A172 (cell line): ENCODE measurements at regions not wholly inside any gene's neighbourhood (a gene's known extent, or its start where the extent isn't known, plus 50 kb on each side); places are given as distances from the start of the nearest gene placed in this dataset.

Experiments used
- DNase-seq: peaks from one replicate; pipeline ENCODE4 v3.0.0-alpha.2; 2015; ENCODE audit warnings: low spot score

DNA sequence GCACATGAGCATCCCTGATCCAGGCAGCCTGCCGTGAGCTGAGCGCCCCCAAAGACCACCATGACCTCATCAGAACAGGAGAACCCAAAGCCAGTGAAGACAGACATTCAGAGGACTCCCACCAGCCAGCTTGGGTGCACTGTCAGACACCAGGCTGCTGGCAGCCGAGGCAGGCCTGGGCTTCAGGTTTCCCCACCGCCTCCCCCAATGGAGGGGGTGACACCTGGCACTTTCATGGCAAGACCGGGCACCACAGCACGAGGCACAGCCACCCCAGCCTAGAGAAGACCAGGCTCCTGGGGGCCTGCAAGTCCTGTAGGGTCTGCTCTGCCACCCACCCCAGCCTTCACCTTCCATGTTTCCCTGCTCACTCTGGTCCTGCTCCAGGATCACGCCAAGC is 140.5 kb downstream of the C16orf95 start:
- no peak for DNase-seq

DNA sequence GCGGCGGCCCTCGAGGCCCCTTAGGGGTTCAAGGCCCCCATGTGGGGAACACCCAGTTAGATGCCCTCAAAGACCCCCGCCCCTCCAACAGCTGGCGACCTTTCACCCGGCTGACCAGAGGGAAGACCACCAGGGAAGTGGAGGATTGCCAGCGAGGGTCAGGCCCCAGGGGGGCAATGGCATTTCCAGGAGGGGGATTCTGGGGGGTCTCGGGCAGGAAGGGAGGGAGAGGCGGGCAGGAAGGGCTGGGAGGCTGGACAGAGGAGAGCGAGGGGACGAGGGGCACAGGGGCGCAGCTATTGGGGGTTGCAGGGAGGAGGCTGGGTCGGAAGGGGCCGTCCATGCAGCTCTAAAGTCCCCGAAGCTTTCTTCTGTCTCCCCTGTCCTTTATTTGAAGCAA is 139.5 kb downstream of the C16orf95 start:
- DNase-seq = no peak

DNA sequence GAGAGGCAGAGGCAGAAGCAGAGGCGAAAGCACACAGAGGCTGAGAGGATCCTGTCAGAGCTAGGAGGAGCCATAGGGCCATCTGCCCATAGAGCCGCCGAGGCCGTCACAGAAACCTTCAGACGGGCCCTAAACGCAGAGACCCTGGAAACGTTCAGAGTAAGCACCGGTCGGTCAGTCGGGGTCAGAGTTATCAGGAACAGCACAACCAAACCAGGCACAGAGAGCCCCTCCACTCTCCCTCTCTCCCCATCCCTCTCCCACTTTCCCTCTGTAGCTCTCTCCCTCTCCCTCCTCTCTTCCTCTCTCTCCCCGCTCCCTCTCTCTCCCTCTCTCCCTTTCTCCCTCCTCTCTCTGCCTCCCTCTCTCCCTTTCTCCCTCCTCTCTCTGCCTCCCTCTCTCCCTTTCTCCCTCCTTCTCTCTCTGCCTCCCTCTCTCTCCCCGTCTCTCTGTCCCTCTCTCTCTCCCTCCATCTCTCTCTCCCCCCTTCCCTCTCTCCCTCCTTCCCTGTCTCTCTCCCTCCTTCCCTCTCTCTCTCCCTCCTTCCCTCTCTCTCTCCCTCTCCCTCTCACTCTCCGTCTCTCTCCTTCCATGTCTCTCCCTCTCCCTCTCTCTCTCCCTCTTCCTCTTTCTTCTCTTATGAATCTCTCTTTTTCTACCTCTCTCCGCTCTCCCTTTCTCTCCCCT is 138.9 kb downstream of the C16orf95 start:
- peak; percentile 35 for DNase-seq

DNA sequence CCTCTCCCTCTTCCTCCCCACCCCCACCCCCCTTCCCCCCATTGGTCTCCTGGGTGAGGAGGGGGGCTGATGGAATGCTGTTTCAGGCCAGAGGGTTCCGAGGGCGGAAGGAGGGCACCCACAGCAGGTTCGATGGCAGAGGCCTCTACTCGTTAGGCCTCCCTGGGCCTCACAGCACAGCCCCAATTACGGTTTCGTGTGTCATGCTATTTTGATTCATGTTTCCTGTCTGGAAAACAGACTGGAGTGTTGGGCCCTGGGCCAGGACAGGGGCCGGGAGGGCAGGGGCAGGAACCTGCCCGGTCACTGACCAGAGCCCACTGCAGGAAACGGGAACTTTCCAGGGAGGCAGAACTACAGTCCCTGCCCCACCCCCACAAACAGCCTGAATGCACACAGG is 138.2 kb downstream of the C16orf95 start:
- peak; percentile 85 for DNase-seq

DNA sequence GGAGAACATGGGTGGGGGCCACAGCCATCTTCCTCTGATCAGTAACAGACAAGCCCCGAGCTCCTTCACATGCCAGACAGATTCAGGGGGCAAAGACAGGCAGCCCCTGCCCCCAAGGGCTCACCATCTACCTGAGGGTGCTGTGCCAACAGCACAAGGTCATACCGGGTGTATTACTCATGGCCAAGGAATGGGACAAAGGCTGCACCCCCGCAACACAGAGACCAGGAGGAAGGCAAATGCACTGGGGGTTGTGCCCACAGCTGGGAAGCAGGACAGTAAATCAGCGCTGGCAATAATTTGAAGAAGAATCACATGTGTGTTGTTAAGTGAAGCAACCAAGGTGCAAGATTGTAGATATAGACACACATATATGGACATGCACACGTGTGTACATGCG is 137.1 kb downstream of the C16orf95 start:
- DNase-seq = peak; percentile 60

DNA sequence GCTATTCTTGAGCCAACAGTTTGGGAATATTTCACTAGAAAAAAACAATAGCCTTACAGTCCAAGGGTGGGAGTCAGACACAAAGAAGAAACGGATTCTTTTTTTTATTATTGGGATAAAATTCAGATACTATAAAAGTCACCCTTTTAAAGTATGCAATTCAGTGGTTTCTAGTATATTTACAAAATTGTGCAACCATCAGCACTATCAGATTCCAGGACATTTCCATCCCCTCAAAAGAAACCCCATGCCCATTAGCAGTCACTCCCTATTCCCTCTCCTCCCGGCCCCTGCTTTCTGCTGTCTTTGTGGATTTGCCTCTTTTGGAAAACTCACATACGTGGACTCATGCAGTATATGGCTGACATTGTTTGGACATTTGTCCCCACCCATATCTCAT is 134.4 kb downstream of the C16orf95 start:
- DNase-seq = no peak

DNA sequence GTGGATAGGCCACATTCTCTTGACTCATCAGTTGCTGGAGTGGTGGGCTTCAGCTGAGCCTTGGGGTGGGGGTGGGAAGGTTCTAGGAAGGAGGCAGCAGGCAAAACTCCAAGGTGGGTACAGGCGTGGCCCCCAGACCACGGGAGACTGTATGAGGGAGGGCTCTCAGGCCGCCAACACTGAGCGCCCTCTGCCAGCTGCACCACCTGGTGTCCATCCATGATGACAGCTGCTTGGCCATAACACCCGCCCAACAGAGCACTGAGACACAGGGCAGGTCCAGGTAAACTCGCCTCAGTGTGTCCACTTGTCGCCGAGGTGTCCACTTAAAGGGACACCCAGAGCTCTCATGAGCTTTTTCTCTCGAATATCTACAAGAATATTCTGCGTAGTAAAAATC is 133.5 kb downstream of the C16orf95 start:
- DNase-seq = no peak

DNA sequence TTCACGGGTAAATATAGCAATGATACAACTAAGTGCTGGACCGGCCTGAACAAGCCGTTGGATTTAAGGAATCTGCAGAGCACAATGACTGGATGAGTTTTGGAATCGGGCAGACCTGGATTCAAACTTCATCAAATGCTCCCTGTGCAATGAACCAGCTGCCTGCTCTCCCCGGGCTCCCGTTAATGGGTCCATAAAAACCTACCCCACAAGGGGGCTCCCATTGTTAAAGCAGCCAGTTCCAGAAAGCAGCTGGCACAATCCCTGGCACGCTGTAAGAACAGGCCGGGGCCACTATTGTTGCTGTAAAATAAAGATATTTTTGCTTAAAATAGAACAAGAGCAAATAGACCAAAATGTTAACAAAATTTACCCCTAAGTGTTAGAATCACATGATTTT is 131.9 kb downstream of the C16orf95 start:
- DNase-seq = no peak

DNA sequence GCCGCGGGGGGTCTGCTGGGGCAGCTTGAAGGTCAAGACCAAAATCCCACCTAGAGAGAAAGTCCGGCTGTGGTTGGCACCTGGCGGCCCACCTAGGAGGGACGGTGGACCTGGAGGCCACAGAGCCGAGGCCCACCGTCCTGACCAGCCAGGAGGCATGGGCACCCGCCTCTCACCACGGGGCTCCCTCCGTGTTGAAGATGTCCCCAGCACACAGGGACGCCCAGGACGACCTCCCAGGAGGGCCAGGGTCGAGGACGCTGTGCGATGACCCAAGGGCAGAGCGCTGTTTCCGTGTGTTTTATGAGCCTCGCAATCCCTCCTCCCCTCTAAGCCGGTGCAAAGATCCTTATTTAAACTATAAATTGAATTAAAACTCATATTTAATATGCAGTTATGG is 131.2 kb downstream of the C16orf95 start:
- no peak for DNase-seq

DNA sequence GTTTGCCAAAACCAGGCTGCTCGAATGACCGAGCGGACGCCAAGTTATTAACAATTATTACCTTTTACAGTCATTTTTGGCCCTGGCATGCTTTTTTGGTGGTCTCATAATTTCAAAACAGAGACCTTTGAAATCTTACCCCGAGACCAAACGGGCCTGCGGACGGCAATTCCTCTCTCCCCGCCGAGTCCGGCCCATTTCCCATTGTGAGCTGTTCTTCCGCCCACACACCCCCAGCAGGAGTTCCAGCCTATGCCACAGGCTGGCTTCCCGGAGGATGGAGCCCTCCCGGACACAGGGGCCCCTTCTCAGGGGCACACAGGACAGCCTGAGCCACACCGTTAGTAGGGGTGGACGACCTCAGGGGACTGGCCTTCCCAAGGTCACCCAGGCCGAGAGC is 130.7 kb downstream of the C16orf95 start:
- DNase-seq = no peak

DNA sequence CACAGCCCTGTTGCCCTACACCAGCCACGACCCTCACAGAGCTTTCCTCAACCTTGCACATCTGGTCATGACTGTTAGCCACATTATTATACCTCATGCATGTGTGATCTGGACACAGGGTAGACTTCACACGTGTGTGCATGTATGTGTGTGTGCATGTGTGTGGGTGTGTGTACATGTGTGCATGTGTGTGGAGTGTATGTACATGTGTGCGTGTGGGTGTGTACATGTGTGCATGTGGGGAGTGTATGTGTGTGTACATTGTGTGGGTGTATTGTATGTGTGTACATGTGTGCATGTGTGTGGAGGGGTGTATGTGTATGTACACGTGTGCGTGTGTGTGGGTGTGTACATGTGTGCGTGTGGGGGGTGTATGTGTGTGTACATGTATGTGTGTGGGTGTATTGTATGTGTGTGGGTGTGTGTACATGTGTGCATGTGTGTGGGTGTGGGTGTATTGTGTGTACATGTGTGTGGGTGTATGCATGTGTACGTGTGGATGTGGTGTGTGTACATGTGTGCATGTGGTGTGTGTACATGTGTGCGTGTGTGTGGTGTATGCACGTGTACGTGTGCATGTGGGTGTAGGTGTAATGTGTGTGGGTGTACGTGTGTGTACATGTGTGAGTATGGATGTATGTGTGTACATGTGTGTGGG is 130.2 kb downstream of the C16orf95 start:
- DNase-seq = no peak

DNA sequence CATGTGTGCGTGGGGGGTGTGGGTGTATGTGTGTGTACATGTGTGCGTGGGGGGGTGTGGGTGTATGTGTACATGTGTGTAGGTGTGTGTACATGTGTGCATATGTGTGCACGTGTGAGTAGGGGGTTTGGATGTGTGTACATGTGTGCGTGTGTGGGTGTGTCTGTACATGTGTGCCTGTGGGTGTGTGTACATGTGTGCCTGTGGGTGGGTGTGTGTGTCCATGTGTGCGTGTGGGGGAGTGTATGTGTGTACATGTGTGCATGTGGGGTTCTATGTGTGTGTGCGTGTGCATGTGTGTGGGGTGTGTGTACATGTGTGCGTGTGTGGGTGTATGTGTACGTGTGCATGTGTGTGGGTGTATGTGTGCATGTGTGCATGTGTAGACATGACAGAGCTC is 129.1 kb downstream of the C16orf95 start:
- no peak for DNase-seq

DNA sequence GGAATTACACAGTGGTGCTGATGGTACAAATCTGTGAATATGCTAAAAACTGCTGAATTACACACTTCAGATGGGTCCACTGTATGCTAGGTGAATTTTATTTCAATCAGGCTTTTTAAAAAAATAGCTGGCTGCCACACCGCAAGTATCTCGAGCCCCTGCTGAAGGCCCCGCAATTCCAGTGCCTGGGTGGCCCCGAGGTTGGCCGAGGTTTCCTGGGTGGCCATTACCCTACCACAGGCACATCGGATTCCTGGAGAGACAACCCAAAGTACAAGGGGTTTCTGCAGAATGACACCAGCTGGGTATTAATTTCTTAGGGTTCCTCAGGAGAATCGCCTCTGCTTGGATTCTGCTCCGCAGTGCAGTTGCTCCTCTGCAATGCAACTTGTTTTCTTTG is 127.8 kb downstream of the C16orf95 start:
- DNase-seq = no peak

DNA sequence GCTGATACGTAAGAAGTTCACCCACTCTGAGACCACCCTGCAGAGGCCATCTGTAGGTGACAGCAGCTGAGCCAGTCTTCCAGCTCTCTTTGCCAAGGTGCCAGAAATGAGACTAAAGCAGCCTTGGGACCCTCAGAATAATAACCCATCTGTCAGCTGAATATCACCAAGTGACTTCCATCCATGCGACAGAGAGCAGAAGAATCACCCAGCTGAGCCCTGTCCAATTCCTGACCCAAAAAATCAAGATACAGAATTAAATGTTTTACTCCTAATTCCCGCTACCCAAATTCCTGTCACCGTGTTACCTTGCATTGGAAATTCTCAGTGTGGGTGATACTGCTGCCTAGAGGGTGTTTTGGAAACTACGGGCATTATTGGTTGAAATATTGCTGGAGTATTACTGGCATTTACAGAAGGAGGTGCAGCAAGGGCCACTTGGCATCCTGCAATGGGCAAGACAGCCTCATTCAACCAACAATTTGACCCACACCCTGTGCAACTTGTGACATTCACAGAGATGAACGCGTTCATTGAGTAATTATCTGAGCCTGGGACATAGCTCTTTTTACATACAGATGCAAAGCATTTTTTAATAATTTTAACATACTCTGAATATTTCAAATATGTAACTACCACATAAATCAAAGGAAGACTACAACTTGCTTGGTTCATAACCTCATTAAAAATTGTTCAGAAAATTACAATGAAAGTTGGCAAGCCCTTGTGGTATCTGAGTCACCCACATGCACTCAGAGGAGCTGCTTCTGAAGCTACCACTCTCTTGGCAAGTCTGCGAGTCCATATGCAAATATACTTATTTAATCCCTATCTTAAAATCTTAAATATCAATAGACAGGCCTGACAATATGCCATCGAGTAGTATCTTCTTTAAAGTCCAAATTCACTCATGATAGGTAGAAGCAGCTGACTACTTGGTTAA is 126.6 kb downstream of the C16orf95 start:
- DNase-seq = peak; percentile 59

DNA sequence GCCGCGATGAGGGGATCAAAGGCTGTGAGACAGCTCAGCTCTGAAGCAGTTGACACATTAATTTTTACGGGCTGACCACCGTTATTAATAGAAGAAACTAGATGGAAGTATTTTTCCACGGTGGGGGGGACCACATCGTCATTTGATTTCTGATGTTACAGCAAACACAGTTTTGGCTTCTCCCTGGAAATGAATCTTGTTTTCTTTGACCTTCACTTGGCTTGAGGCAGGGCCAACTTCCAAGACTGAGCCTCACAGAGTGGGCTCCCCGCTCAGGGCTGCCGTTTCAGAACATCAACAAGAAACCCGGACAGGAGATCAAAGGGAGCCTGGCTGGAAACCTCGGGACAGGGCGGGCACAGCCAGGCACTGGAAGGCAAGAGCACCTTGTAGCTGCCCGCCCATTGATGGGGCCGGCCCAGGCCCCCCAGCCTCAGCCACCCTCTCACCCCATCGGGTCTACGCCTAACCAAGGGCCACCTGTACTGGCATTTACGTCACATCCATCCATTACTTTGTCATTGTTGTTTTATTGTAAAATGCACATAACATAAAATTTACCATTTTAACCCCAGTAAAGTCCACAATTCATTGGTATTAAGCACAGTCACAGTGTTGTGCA is 124.6 kb downstream of the C16orf95 start:
- no peak for DNase-seq

DNA sequence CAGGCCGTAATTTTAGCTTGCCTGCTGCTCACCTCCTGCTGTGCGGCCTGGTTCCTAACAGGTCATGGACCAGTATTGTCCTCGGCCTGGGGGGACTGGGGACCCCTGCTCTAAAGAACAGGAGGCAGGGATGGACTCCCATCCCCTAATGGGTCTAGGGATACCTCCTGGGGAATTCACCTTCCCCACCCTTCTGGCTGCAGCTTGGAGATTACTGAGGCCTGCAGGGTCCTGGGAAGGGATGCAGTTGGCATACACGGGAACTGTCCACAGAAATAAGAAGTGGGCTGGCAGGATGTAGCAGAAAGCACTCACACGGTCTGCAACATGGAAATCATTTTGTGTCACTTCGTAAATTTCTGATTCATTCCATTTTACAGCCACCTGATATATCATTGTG is 123.0 kb downstream of the C16orf95 start:
- no peak for DNase-seq

DNA sequence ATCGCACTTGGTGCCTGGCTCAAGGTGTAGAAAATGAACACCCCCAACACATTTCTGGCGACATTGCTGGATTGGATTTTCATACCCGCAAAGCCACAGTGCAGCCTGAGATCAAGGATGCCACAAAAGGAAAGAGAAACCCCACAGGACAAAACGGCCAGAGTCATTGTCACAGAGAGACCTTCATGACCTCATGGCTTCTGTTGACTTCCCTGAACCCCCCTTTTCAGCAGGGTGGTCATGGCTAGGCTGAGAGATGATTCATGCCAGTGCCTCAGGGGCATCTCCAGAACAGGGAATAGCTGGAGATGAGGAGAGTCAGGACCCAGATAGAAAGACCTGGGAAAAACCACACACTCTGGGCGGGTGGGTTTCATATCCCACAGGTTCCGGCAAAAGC is 122.0 kb downstream of the C16orf95 start:
- no peak for DNase-seq

DNA sequence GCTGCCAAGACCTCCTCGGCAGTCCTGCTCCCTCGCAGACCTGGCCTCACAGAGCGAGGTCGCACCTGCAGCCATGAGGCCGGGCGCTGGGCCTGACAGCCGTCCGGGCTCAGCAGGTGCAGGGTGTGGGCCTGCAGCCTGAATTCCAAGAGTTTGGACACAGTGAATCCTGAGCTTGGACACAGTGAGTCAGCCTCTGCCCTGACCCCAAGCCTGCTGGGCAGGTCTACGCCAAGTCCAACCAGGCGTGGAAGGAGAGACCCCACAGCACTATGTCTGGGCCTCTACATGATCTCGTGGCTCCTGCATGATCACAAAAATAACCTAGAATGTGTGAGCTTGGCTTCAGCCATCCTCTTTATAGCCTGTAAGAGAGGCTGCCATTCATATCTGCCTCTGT is 121.0 kb downstream of the C16orf95 start:
- peak; percentile 27 for DNase-seq

DNA sequence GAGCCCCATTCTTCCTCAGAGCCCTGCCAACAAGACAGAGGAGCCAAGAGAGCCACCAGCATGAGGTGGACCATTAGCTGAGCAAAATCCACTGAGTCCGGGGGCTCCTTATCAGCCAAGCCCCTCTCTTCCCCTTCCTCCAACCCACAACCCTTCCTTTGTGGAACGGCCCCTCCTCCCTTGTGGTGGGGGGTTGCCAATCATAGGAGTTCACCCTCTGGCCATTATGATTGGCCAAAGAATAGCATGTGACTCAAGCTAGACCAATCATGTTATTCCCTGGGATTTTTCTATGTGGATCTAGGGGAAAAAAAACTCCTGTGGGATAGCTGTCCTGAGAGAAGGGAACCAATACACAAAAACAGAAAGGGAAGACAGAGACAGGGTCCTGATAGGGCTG is 120.5 kb downstream of the C16orf95 start:
- DNase-seq = no peak

DNA sequence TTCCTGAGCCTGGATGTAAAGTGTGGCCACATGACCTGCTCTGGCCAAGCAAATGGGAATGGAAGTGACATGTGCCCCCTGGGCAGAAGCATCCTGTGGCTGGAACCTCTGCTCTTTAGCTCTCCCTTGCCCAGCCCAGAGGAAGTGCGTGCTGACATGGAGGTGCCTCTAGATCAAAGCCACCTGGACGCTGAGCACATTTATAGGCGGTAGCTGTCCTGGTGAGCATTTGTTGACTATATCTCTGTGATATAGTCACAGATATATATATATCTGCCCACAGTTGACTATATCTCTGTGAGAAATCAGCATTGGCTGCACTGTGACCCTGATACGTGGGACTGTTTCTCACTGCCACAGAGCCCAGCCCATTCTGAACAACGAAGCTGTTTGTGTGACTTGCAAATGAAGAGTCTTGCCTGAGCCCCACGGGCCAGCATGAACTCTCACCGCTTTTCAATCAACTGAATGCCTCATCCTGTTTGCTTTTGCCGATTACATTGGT is 118.8 kb downstream of the C16orf95 start:
- DNase-seq = no peak

DNA sequence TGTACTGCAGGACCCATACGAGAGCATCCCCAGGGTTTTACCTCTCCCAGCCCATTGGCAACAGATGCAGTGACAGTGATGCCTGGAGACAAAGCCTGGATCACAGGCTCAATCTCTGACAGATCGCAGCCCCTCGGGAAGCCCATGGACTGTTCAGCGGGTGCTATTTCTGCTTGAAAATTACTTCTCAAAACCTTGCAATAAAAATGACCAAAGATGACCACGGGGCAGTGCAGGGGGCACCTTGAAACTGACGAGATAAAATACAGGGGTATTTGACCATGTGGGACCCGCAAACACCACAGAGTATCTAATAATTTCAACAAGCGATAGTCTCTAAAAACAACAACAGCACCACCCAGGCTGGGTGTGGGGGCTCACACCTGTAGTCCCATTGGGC is 118.3 kb downstream of the C16orf95 start:
- DNase-seq = no peak

DNA sequence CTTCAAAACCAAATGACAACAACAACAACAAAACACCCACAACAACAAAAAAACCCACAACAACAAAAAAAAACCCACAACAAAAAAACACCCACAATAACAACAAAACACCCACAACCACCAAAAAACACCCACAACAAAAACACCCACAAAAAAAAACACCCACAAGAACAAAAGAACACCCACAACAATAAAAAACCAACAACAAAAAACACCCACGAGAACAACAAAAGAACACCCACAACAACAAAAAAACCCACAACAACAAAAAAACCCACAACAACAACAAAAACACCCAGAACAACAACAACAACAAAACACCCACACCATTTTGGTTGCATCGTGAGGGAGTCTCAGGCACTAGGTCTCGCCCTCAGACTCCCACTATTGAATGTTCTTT is 117.8 kb downstream of the C16orf95 start:
- no peak for DNase-seq
